Astrocyte (in vitro differentiated cells and primary cell): ENCODE measurements at regions not wholly inside any gene's neighbourhood (a gene's known extent, or its start where the extent isn't known, plus 50 kb on each side); places are given as distances from the start of the nearest gene placed in this dataset.

ENCODE experiments used
- CTCF ChIP-seq: IDR thresholded peaks from 2 replicates; pipeline ENCODE4 v1.5.1; 2011; ENCODE audit warnings: low read depth, mild to moderate bottlenecking, inconsistent platforms, low read length, moderate library complexity; ENCODE audit not compliant: insufficient read depth
- EZH2 ChIP-seq: IDR thresholded peaks from 2 replicates; pipeline ENCODE4 v1.6.1; 2012; ENCODE audit warnings: mild to moderate bottlenecking, low read length, inconsistent platforms; ENCODE audit not compliant: insufficient read depth

GRCh38 chr12:114190971-114191370 is 215.0 kb downstream of the TBX5 start:
- TF ChIP-seq CTCF (no peak), EZH2 (no peak)
